ENCODE measurements at regions not wholly inside any gene's neighbourhood (a gene's known extent, or its start where the extent isn't known, plus 50 kb on each side); places are given as distances from the start of the nearest gene placed in this dataset.

DNA sequence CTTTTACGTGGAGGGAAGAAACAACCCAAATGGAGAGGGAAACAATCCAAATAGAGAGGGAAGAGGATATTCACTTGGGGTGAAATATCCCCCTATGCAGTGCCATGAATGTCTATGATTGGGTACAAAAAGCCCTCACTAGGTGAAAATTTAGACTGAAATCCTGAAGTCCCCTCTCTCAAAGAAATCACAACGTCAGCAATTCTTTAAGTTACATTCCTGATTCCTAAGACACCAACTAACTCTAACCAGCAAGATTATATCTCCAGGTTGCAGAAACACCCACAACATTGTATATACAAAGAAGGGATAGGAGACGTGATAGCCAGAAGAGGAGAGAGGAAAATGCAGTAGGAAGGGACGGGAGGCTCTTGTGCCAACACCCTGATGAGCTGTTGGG, 374.3 kb downstream of the DCAF12L2 start:
- no peak for DNase-seq (ENCODE audit: low read depth in 2 of 2)

GRCh38 chrX:125810856-125811255, 355.2 kb downstream of the DCAF12L2 start:
- DNase-seq (ENCODE audit: low read depth in 2 of 2): no peak

- no peak for DNase-seq (ENCODE audit: low read depth in 2 of 2)
Observed at GRCh38 chrX:125826080-125826479, 340.0 kb downstream of the DCAF12L2 start.

DNA sequence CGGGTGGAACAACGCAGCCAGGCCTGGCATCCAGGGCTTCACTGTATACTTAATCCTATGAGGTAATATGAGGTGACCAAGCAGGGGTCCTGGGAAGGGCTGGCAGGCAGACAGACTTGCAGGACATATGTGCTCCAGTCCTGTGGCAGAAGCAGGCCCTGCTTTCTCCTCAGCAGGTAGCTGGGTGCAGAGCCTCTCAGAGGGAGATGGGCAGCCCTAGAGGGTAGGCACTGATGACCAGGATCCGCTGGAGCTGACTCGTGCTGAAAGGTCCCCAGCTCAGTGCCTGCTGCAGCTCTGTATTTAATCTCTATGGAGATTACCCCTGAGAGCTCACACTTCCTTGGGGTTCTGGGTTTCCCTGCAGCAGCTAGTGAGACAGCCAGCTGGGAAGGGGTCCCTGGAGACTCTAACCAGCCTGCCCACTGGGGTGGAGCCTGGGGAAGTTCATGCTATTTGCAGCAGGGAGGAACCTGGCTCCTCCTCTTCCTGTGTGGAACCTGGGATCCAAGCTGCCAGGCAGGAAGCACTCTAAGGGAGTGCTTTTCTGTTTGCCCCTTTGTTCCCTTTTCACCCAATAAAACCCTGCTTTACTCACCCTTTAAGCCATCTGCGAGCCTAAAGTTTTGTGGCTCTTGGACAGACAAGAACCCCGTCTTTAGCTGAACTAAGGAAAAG, 339.2 kb downstream of the DCAF12L2 start:
- no peak for DNase-seq (ENCODE audit: low read depth in 2 of 2)

DNA sequence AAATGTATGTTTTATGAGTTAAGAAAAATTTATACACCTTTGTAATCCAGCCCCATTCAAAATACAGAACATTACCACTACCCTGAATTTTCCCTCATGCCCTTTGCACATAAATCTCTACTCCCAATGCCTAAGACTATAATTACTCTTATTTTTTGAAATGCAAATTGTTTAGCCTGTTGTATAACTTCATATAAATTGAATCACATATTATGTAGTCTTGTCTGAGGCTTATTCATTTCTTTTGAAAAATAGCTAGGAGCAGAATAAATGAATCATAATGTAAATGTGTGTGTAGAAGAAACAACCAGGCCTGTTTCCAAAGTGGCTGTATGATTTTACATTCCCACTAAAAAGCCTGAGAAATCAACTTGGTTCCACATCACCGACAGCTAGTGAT, 319.8 kb downstream of the DCAF12L2 start:
- DNase-seq (ENCODE audit: low read depth in 2 of 2): no peak

DNA sequence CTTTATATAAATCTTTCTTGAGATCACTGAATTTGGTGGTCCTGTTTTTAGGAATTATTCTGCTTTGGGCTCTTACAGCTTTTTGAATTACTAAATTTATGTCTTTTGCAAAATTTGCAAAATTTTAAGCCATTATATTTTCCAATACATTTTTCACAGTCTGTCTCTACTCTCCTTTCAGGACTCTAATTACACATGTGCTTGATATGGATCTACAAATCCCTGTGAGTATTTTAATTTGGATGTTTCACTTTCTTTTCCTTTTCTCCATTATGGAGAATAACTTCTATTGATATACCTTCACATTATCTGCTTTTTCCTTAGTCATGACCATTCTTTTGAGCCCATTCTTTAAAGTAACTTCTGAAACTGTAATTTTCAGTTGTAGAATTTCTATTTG, 315.4 kb downstream of the DCAF12L2 start:
- no peak for DNase-seq (ENCODE audit: low read depth in 2 of 2)

DNA sequence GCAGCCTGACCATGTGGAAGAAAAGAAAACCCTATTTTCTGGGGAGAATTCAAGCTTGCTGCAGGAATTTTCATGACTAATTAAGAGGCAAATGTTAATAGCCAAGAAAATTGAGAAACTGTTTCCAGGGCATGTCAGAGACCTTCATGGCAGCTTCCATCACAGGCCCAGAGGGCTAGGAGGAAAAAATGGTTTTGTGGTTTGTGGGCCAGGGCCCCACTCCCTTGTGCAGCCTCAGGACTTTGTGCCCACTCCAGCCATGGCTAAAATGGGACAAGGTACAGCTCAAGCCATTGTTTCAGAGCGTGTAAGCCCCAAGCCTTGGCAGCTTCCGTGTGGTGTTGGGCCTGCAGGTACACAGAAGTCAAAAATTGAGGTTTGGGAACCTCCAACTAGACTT, 282.9 kb downstream of the DCAF12L2 start:
- DNase-seq (ENCODE audit: low read depth in 2 of 2): no peak

DNA sequence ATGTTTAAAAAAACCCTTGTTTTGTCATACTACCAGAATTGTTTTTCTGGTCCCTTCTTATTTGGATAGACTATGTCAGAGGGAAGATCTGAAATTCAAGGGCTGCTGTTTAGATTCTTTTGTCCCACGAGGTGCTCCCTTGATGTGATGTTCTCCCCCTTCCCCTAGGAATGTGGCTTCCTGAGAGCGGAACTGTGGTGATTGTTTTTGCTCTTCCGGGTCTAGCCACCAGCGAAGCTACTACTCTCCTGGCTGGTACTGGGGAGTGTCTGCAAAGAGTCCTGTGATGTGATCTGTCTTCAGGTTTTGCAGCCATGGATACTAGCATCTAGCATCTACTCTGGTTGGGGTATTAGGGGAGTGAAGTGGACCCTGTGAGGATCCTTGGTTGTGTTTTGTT, 271.1 kb downstream of the DCAF12L2 start:
- no peak for DNase-seq (ENCODE audit: low read depth in 2 of 2)

DNA sequence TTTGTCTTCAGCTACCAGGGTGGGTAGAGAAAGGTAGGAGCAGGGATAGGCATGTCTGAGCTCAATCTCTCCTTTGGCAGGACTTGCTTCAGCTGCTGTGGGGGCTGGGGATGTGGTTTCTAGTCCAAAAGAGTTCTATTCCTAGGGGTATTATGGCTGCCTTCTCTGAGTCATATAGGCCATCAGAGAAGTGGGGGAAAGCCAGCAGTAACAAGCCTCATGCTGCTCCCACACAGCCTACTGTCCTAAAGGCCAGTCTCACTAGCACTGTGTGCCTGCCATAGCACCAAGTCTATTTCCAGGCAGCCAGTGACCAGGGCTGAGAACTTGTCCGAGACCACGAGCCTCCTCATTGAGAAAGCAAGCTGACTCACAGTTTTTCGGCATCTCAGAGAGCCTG, 270.6 kb downstream of the DCAF12L2 start:
- DNase-seq (ENCODE audit: low read depth in 2 of 2): no peak

DNA sequence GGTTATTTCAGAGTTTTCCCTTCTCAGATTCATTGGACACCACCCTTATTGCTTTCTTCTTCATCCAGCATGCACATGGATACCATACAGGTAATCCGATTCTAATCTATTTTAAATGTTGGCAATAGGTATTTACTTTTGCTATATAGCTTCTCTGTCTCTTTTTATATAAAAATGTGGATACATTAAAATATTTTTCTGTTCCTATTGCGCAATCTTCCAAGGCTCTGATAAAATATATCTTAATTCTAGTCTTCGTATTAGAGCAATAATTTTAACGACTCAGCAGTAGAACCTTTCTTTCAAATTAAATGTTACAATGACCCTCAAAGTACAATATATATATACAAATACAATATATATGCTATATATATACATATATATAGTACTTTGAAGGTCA, 239.8 kb downstream of the DCAF12L2 start:
- no peak for DNase-seq (ENCODE audit: low read depth in 2 of 2)

DNA sequence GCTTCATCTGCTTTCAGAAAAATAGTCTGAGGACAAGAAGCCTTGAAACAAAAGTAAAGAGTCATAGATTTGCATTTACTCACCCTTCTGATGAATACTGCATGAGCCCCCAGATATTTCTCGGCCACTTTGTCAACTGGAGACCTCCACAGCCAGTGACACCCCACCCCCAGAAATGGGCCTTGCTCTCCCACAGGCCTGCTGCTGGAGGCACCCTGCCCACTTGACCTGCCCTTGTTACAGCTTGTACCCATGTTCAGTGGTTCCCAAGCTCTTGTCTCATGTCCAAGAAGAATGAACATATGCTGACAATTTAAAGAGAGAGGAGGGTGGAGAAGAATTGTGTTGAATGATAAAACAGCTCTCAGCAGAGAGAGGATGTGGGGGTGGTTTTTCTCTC, 225.1 kb downstream of the DCAF12L2 start:
- no peak for DNase-seq (ENCODE audit: low read depth in 2 of 2)

- DNase-seq (ENCODE audit: low read depth in 2 of 2): peak; percentile 9 to 15
Observed at GRCh38 chrX:125947501-125947900, 218.6 kb downstream of the DCAF12L2 start.

GRCh38 chrX:125952973-125953372, 213.1 kb downstream of the DCAF12L2 start:
- DNase-seq (ENCODE audit: low read depth in 2 of 2): no peak

- peak; percentile 5 to 14 for DNase-seq (ENCODE audit: low read depth in 2 of 2)
Observed at GRCh38 chrX:125953814-125954213, 212.3 kb downstream of the DCAF12L2 start.

DNA sequence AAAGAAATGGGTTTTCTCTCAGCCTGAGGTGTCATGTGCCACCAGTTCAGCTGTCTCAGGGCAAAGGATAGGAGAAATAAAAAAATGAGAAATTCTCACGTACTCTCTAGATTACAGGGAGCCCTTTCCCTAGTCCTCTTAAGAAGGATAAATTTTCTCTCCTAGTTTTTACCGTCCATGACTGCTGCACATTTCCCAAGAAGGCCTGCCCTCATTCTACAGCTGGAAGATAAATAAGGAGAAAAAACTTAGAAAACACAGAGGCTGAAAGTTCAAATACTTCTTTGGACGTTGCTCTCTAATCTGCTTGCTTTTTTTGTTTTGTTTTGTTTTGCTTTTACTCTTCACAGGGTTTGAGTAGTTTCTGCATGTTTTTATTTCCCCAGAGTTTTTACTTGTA, 211.9 kb downstream of the DCAF12L2 start:
- no peak for DNase-seq (ENCODE audit: low read depth in 2 of 2)

- no peak for DNase-seq (ENCODE audit: low read depth in 2 of 2)
Observed at GRCh38 chrX:125977851-125978250, 188.2 kb downstream of the DCAF12L2 start.

DNA sequence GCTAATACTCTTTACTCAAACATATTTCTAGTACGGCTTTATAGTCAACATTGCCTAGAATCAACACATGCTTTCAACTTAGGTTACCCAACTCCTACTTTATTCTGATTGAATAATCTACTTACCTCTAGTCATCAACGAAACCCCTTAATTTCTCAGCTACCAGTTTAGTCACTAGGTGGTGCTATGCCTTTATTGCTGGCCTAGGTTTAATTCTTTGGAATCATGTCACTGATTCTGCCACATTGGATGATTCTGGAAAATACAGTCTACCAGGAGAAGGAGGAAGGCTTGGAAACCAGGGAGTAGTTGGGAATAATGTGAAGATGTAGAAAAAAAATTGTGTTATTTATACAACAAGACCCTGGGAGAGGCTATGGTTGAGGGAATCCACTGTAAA, 167.7 kb downstream of the DCAF12L2 start:
- no peak for DNase-seq (ENCODE audit: low read depth in 2 of 2)

- no peak for DNase-seq (ENCODE audit: low read depth in 2 of 2)
Observed at GRCh38 chrX:126027229-126027628, 138.9 kb downstream of the DCAF12L2 start.

GRCh38 chrX:126030021-126030420, 136.1 kb downstream of the DCAF12L2 start:
- DNase-seq (ENCODE audit: low read depth in 2 of 2): no peak

DNA sequence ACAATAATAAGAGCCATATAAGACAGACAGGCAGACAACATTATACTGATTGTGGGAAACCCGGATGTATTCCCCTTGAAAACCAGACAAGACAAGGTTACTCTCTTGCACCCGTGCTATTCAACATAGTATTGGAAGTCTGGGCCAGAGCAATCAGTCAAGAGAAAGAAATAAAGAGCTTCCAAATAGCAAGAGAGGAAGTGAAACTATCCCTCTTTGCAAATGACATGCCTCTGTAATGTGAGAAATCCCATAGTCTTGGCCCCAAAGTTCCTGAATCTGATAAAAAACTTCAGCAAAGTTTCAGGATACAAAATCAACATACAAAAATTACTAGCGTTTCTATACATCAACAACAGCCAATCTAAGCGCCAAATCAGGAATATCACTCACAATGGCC, 102.1 kb downstream of the DCAF12L2 start:
- no peak for DNase-seq (ENCODE audit: low read depth in 2 of 2)

GRCh38 chrX:126064901-126065541, 101.1 kb downstream of the DCAF12L2 start:
- no peak for DNase-seq (ENCODE audit: low read depth in 2 of 2)

GRCh38 chrX:126065901-126066660, 100.0 kb downstream of the DCAF12L2 start:
- DNase-seq (ENCODE audit: low read depth in 2 of 2): no peak
